MCF 10A (cell line): ENCODE measurements at regions not wholly inside any gene's neighbourhood (a gene's known extent, or its start where the extent isn't known, plus 50 kb on each side); places are given as distances from the start of the nearest gene placed in this dataset.

ENCODE experiments used
- BruUV-seq: library from RNA; stranded (reverse); fragments of 400-500 nt; replicated peaks from 2 replicates; lab custom pipeline; 2021; lab: Mats Ljungman, UMichigan
- CTCF ChIA-PET: fragments of 300-600 bp; sonication (Branson Sonifier 250); formaldehyde crosslinking; extraction: SDS; loops from one replicate; lab custom pipeline; 2021; ENCODE audit warnings: antibody characterized with exemption, inconsistent platforms; lab: Yijun Ruan, JAX
- POLR2A ChIA-PET: fragments of 300-600, 350-650 bp; sonication (Branson Sonifier 250); formaldehyde crosslinking; extraction: SDS; loops from one replicate; lab custom pipeline; 2020; ENCODE audit warnings: antibody characterized with exemption, inconsistent platforms; lab: Yijun Ruan, JAX
- DNase-seq: peaks from one replicate; pipeline ENCODE4 v3.0.0-alpha.2; 2018; ENCODE audit not compliant: unreplicated experiment
- H3K27ac Mint-ChIP-seq: one replicate; pipeline ENCODE4 v1.8.0; 2022; ENCODE audit warnings: mild to moderate bottlenecking, low read depth, mixed read lengths; ENCODE audit not compliant: unreplicated experiment
- H3K27me3 Mint-ChIP-seq: one replicate; pipeline ENCODE4 v1.8.0; 2022; ENCODE audit warnings: mixed read lengths; ENCODE audit not compliant: insufficient read depth, unreplicated experiment
- H3K36me3 Mint-ChIP-seq: one replicate; pipeline ENCODE4 v1.8.0; 2022; ENCODE audit warnings: mild to moderate bottlenecking, moderate library complexity, mixed read lengths; ENCODE audit not compliant: insufficient read depth, unreplicated experiment
- H3K4me1 Mint-ChIP-seq: one replicate; pipeline ENCODE4 v1.8.0; 2022; ENCODE audit warnings: mixed read lengths; ENCODE audit not compliant: insufficient read depth, unreplicated experiment
- H3K4me3 Mint-ChIP-seq: one replicate; pipeline ENCODE4 v1.8.0; 2022; ENCODE audit warnings: mild to moderate bottlenecking, moderate library complexity, mixed read lengths; ENCODE audit not compliant: unreplicated experiment
- H3K9me3 Mint-ChIP-seq: one replicate; pipeline ENCODE4 v1.8.0; 2022; ENCODE audit warnings: mixed read lengths; ENCODE audit not compliant: unreplicated experiment
- CTCF ChIP-seq: fragments of 200-600 bp; IDR thresholded peaks from one replicate; pipeline ENCODE4 v1.8.0; 2022; ENCODE audit warnings: antibody characterized with exemption, mild to moderate bottlenecking; ENCODE audit not compliant: unreplicated experiment
- intact Hi-C: fragments of 100-400 bp; cut with micrococcal nuclease; formaldehyde crosslinking; loops from 2 replicates; pipeline ENCODE4 v1.14.1; 2022

- no peak for DNase-seq
- POLR2A ChIA-PET: no interaction called here
- CTCF ChIA-PET: interaction anchor here (0.6 to 1.4 kb wide), 2 partner anchors 167 to 171 kb away, joined by 3 read pairs; no protein-coding TSS in a partner anchor
Observed at GRCh38 chr13:103356226-103356864, 290.1 kb upstream of the SLC10A2 start.

GRCh38 chr13:103354171-103354570 lies 288.0 kb upstream of the SLC10A2 start:
- no peak for TF ChIP-seq CTCF
- no peak overlapping the region for H3K27ac Mint-ChIP-seq
- H3K27me3 Mint-ChIP-seq: no peaks in the 10 kb centered on the region
- H3K4me1 Mint-ChIP-seq: peaks cover 21% of the 10 kb centered on the region
- BruUV-seq: no TSS peak
- ChIA-PET POLR2A (no interaction called here), CTCF (interaction anchor here (1.0 kb wide), 1 partner anchor 379 kb away, joined by 4 read pairs; no protein-coding TSS in a partner anchor)
- intact Hi-C loops: no loop called here
- no peak overlapping the region for H3K4me3 Mint-ChIP-seq
- no peak for DNase-seq
- H3K36me3 Mint-ChIP-seq: peaks cover 5% of the 10 kb centered on the region
- H3K9me3 Mint-ChIP-seq: no peaks in the 10 kb centered on the region

More at GRCh38 chr13:103356226-103356864, 290.1 kb upstream of the SLC10A2 start:
- no TSS peak for BruUV-seq
- H3K4me1 Mint-ChIP-seq: peaks cover 14% of the 10 kb centered on the region
- intact Hi-C loops: no loop called here
- no peak for TF ChIP-seq CTCF
- H3K9me3 Mint-ChIP-seq: no peaks in the 10 kb centered on the region
- no peaks in the 10 kb centered on the region for H3K27me3 Mint-ChIP-seq
- H3K27ac Mint-ChIP-seq: no peak overlapping the region
- H3K4me3 Mint-ChIP-seq: no peak overlapping the region
- no peaks in the 10 kb centered on the region for H3K36me3 Mint-ChIP-seq

GRCh38 chr13:103351035-103351828 lies 285.0 kb upstream of the SLC10A2 start:
- no TSS peak for BruUV-seq
- Mint-ChIP-seq H3K27me3 (no peaks in the 10 kb centered on the region), H3K27ac (peak overlapping the region; percentile 33), H3K9me3 (no peaks in the 10 kb centered on the region), H3K4me3 (no peak overlapping the region), H3K36me3 (peaks cover 5% of the 10 kb centered on the region), H3K4me1 (peaks cover 21% of the 10 kb centered on the region)
- intact Hi-C loops: no loop called here
- TF ChIP-seq CTCF: no peak
- peak; percentile 25 for DNase-seq
- ChIA-PET POLR2A (interaction anchor here (0.9 kb wide), 1 partner anchor 14 kb away, joined by 4 read pairs; no protein-coding TSS in a partner anchor), CTCF (interaction anchor here (0.7 kb wide), 1 partner anchor 585 kb away, joined by 3 read pairs; no protein-coding TSS in a partner anchor)

- intact Hi-C loops: no loop called here
- peaks cover 5% of the 10 kb centered on the region for H3K36me3 Mint-ChIP-seq
- BruUV-seq: no TSS peak
- no peaks in the 10 kb centered on the region for H3K27me3 Mint-ChIP-seq
- no peak for TF ChIP-seq CTCF
- H3K9me3 Mint-ChIP-seq: no peaks in the 10 kb centered on the region
- DNase-seq: no peak
- peaks cover 21% of the 10 kb centered on the region for H3K4me1 Mint-ChIP-seq
- H3K27ac Mint-ChIP-seq: no peak overlapping the region
- POLR2A ChIA-PET: interaction anchor here (0.6 kb wide), 1 partner anchor 1853 kb away, joined by 3 read pairs; no protein-coding TSS in a partner anchor
- CTCF ChIA-PET: interaction anchor here (0.6 to 0.7 kb wide), 2 partner anchors 9 to 129 kb away, joined by 3 read pairs; no protein-coding TSS in a partner anchor
- H3K4me3 Mint-ChIP-seq: no peak overlapping the region
Observed at GRCh38 chr13:103350147-103350546, 283.9 kb upstream of the SLC10A2 start.
